ENCODE measurements at regions not wholly inside any gene's neighbourhood (a gene's known extent, or its start where the extent isn't known, plus 50 kb on each side); places are given as distances from the start of the nearest gene placed in this dataset.

DNA sequence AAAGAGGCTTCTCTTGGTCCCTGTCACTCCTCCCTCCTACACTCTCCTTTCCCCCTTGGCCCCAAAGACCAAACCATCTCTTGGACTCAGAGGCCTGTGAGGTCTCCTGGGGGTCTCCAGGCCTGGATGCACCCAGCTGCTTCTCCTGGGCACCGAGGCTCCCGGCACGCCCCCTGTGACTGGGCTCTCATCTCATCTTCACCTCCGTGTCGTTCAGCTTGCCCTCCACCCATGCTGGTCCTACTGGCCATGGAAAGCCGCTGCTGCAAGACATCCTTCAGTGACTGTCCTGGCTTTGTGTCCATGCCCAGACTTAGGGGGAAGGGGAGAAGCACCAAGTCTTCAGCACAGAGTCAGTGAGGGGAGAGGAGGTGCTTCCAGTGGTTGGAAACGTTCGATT, 141.4 kb upstream of the RET start:
- Histone ChIP-seq H3K9me3 (ENCODE audit: control insufficient read depth, insufficient read depth, low read depth, low read length) (no peaks in the 10 kb centered on the region), H3K4me1 (ENCODE audit: control insufficient read depth, insufficient read depth, low read length) (no peaks in the 10 kb centered on the region), H3K27ac (ENCODE audit: low read length) (no peak overlapping the region), H3K4me3 (ENCODE audit: low read depth in 2 of 2, low read length in 2 of 2) (no peak overlapping the region), H3K27me3 (ENCODE audit: control insufficient read depth, insufficient read depth, low read length) (no peaks in the 10 kb centered on the region), H3K36me3 (ENCODE audit: control insufficient read depth, insufficient read depth, low read length) (no peaks in the 10 kb centered on the region)
- DNase-seq (ENCODE audit: low read depth, low spot score), result no peak
- CTCF ChIA-PET, result no interaction called here
- BruUV-seq (replicated peaks), result no TSS peak
- TF ChIP-seq, protein P1, sequence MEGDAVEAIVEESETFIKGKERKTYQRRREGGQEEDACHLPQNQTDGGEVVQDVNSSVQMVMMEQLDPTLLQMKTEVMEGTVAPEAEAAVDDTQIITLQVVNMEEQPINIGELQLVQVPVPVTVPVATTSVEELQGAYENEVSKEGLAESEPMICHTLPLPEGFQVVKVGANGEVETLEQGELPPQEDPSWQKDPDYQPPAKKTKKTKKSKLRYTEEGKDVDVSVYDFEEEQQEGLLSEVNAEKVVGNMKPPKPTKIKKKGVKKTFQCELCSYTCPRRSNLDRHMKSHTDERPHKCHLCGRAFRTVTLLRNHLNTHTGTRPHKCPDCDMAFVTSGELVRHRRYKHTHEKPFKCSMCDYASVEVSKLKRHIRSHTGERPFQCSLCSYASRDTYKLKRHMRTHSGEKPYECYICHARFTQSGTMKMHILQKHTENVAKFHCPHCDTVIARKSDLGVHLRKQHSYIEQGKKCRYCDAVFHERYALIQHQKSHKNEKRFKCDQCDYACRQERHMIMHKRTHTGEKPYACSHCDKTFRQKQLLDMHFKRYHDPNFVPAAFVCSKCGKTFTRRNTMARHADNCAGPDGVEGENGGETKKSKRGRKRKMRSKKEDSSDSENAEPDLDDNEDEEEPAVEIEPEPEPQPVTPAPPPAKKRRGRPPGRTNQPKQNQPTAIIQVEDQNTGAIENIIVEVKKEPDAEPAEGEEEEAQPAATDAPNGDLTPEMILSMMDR (IDR thresholded peaks at IDR 0.05), result no peak
- no peak for TF ChIP-seq SIN3A (IDR thresholded peaks at IDR 0.05; ENCODE audit: borderline replicate concordance, insufficient read depth, low read depth, low read length)
- TF ChIP-seq, protein P2, sequence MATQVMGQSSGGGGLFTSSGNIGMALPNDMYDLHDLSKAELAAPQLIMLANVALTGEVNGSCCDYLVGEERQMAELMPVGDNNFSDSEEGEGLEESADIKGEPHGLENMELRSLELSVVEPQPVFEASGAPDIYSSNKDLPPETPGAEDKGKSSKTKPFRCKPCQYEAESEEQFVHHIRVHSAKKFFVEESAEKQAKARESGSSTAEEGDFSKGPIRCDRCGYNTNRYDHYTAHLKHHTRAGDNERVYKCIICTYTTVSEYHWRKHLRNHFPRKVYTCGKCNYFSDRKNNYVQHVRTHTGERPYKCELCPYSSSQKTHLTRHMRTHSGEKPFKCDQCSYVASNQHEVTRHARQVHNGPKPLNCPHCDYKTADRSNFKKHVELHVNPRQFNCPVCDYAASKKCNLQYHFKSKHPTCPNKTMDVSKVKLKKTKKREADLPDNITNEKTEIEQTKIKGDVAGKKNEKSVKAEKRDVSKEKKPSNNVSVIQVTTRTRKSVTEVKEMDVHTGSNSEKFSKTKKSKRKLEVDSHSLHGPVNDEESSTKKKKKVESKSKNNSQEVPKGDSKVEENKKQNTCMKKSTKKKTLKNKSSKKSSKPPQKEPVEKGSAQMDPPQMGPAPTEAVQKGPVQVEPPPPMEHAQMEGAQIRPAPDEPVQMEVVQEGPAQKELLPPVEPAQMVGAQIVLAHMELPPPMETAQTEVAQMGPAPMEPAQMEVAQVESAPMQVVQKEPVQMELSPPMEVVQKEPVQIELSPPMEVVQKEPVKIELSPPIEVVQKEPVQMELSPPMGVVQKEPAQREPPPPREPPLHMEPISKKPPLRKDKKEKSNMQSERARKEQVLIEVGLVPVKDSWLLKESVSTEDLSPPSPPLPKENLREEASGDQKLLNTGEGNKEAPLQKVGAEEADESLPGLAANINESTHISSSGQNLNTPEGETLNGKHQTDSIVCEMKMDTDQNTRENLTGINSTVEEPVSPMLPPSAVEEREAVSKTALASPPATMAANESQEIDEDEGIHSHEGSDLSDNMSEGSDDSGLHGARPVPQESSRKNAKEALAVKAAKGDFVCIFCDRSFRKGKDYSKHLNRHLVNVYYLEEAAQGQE (IDR thresholded peaks at IDR 0.05; ENCODE audit: insufficient read depth in 1 of 2, low read depth in 2 of 2, low read length in 1 of 2), result no peak
- no peak for TF ChIP-seq TCF7L2 (IDR thresholded peaks at IDR 0.05; ENCODE audit: low read depth, low read length)
- no peak for TF ChIP-seq POLR2AphosphoS5 (IDR thresholded peaks at IDR 0.05; ENCODE audit: low read depth, low read length)
- in situ Hi-C loops (cut with HindIII; ENCODE audit: low pct_unique_long_range_greater_than_20kb, low sequenced_read_pairs), result no loop called here
- POLR2A ChIA-PET, result no interaction called here
- ATAC-seq, result no peak
- intact Hi-C loops (cut with micrococcal nuclease; ENCODE audit: unreplicated experiment), result no loop called here

DNA sequence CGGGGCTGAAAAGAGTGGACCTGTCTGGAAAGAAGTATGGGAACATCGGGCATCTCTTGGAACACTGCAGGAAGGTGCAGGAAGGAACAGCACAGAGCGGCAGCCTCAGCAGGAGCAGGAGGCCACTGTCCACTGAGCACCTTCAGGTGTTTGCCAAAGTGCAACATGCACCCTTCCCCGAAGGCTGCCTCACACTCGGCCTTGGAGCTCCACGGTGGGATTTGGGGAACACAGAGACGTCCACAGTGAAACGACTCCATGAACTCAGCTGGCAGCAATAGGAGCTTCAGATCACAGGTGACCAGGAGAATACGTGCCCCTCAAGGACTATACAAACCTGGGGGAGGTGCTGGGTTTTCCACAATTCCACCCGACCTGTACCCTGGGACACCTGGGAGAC, 140.3 kb upstream of the RET start:
- H3K36me3 ChIP-seq (ENCODE audit: control insufficient read depth, insufficient read depth, low read length), result no peaks in the 10 kb centered on the region
- H3K4me3 ChIP-seq (ENCODE audit: low read depth in 2 of 2, low read length in 2 of 2), result no peak overlapping the region
- DNase-seq (ENCODE audit: low read depth, low spot score), result no peak
- H3K27ac ChIP-seq (ENCODE audit: low read length), result no peak overlapping the region
- no peaks in the 10 kb centered on the region for H3K9me3 ChIP-seq (ENCODE audit: control insufficient read depth, insufficient read depth, low read depth, low read length)
- ATAC-seq, result no peak
- BruUV-seq (replicated peaks), result no TSS peak
- H3K27me3 ChIP-seq (ENCODE audit: control insufficient read depth, insufficient read depth, low read length), result no peaks in the 10 kb centered on the region
- POLR2A ChIA-PET, result no interaction called here
- TF ChIP-seq TCF7L2 (IDR thresholded peaks at IDR 0.05; ENCODE audit: low read depth, low read length) (no peak), POLR2AphosphoS5 (IDR thresholded peaks at IDR 0.05; ENCODE audit: low read depth, low read length) (no peak), SIN3A (IDR thresholded peaks at IDR 0.05; ENCODE audit: borderline replicate concordance, insufficient read depth, low read depth, low read length) (no peak)
- TF ChIP-seq, protein P1 (IDR thresholded peaks at IDR 0.05), result no peak
- TF ChIP-seq, protein P2 (IDR thresholded peaks at IDR 0.05; ENCODE audit: insufficient read depth in 1 of 2, low read depth in 2 of 2, low read length in 1 of 2), result no peak
- intact Hi-C loops (cut with micrococcal nuclease; ENCODE audit: unreplicated experiment), result no loop called here
- peaks cover 5% of the 10 kb centered on the region; the same call in 1 of the 2 replicates for H3K4me1 ChIP-seq (ENCODE audit: control insufficient read depth, insufficient read depth, low read length)
- CTCF ChIA-PET, result no interaction called here
- in situ Hi-C loops (cut with HindIII; ENCODE audit: low pct_unique_long_range_greater_than_20kb, low sequenced_read_pairs), result no loop called here
